ENCODE measurements at regions not wholly inside any gene's neighbourhood (a gene's known extent, or its start where the extent isn't known, plus 50 kb on each side); places are given as distances from the start of the nearest gene placed in this dataset.

- TF ChIP-seq REST (IDR thresholded peaks at IDR 0.05) (no peak), HNF4G (IDR thresholded peaks at IDR 0.05) (no peak)
These were observed 96.5 kb downstream of the SHANK2 start (continued) for GRCh38 chr11:71155846-71156245.

GRCh38 chr11:71154261-71154805 is 98.0 kb downstream of the SHANK2 start:
- DNase-seq (ENCODE audit: low spot score) = no peak
- WGBS = 75% methylated on average over 11 of the region's 11 CpGs
- TF ChIP-seq SP1 (IDR thresholded peaks at IDR 0.05) = no peak
- TF ChIP-seq FOXA1 (IDR thresholded peaks at IDR 0.05) = no peak
- no peak for TF ChIP-seq YY1 (IDR thresholded peaks at IDR 0.05)
- no peak for TF ChIP-seq CTCF (IDR thresholded peaks at IDR 0.05; ENCODE audit: low read depth, low read length, missing input control)
- no peak for TF ChIP-seq REST (IDR thresholded peaks at IDR 0.05)
- TF ChIP-seq JUND (IDR thresholded peaks at IDR 0.05) = no peak
- no peak for TF ChIP-seq HNF4G (IDR thresholded peaks at IDR 0.05)
- TF ChIP-seq GABPA (IDR thresholded peaks at IDR 0.05 in 1 of 2, conservative IDR thresholded peaks at IDR 0.05 in 1 of 2) = no peak
- no peak for TF ChIP-seq FOXA2 (IDR thresholded peaks at IDR 0.05)
- TF ChIP-seq TAF1 (conservative IDR thresholded peaks at IDR 0.05) = no peak
- peaks cover 5 to 31% (median 23%) of the 10 kb centered on the region in 4 donors for H3K4me1 ChIP-seq (ENCODE audit: control insufficient read depth in 4 of 4, insufficient read depth in 4 of 4, low read length in 3 of 4)
- no peaks in the 10 kb centered on the region for H3K36me3 ChIP-seq (ENCODE audit: control insufficient read depth in 4 of 4, insufficient read depth in 3 of 4, low read depth in 1 of 4, low read length in 3 of 4)
- H3K9ac ChIP-seq (ENCODE audit: low read depth in 1 of 2, low read length in 2 of 2) = no peak overlapping the region
- H3K27ac ChIP-seq (ENCODE audit: low read depth in 1 of 2, low read length in 2 of 2) = peak overlapping the region; percentile 86 to 92
- H3K27me3 ChIP-seq (ENCODE audit: control insufficient read depth in 4 of 4, insufficient read depth in 4 of 4, low read length in 3 of 4) = no peaks in the 10 kb centered on the region
- no peak overlapping the region for H3K4me3 ChIP-seq (ENCODE audit: low read depth in 1 of 3, low read length in 3 of 3)
- no peaks in the 10 kb centered on the region for H3K9me3 ChIP-seq (ENCODE audit: control insufficient read depth in 4 of 4, low read length in 3 of 4)

GRCh38 chr11:71153005-71153390 is 99.4 kb downstream of the SHANK2 start:
- peaks cover 5 to 31% (median 21%) of the 10 kb centered on the region in 4 donors for H3K4me1 ChIP-seq (ENCODE audit: control insufficient read depth in 4 of 4, insufficient read depth in 4 of 4, low read length in 3 of 4)
- H3K36me3 ChIP-seq (ENCODE audit: control insufficient read depth in 4 of 4, insufficient read depth in 3 of 4, low read depth in 1 of 4, low read length in 3 of 4) = no peaks in the 10 kb centered on the region
- H3K4me3 ChIP-seq (ENCODE audit: low read depth in 1 of 3, low read length in 3 of 3) = peak overlapping the region in 2 of 3 donors; percentile 7 to 35
- H3K9me3 ChIP-seq (ENCODE audit: control insufficient read depth in 4 of 4, low read length in 3 of 4) = no peaks in the 10 kb centered on the region
- peak overlapping the region; percentile 86 to 92 for H3K27ac ChIP-seq (ENCODE audit: low read depth in 1 of 2, low read length in 2 of 2)
- 1% methylated on average over 15 of the region's 15 CpGs for WGBS
- DNase-seq (ENCODE audit: low spot score) = no peak
- peak overlapping the region in 1 of 2 donors; percentile 58 for H3K9ac ChIP-seq (ENCODE audit: low read depth in 1 of 2, low read length in 2 of 2)
- H3K27me3 ChIP-seq (ENCODE audit: control insufficient read depth in 4 of 4, insufficient read depth in 4 of 4, low read length in 3 of 4) = no peaks in the 10 kb centered on the region
- TF ChIP-seq ZBTB33 (IDR thresholded peaks at IDR 0.05) (no peak), TAF1 (conservative IDR thresholded peaks at IDR 0.05) (no peak), HNF4G (IDR thresholded peaks at IDR 0.05) (no peak), FOXA2 (IDR thresholded peaks at IDR 0.05) (no peak), MAX (IDR thresholded peaks at IDR 0.05) (no peak), HNF4A (conservative IDR thresholded peaks at IDR 0.05) (no peak), YY1 (IDR thresholded peaks at IDR 0.05) (no peak), RAD21 (IDR thresholded peaks at IDR 0.05) (no peak), NR2F2 (IDR thresholded peaks at IDR 0.05) (no peak), GABPA (IDR thresholded peaks at IDR 0.05 in 1 of 2, conservative IDR thresholded peaks at IDR 0.05 in 1 of 2) (no peak)

Data from liver (tissue), 8 donors.